IMR-90 (cell line): ENCODE measurements at regions not wholly inside any gene's neighbourhood (a gene's known extent, or its start where the extent isn't known, plus 50 kb on each side); places are given as distances from the start of the nearest gene placed in this dataset.
"Not testable (repeated sequence)": the region's sequence is repeated elsewhere in the genome, so short reads cannot be mapped to it uniquely, and the experiment has no call there.

ENCODE experiments used
- ATAC-seq: fragments of 200-7000 bp; cut with Tn5 transposase; 2 replicates; pipeline ENCODE4 v1.9.1; 2020; ENCODE audit warnings: low read depth, mild to moderate bottlenecking, moderate library complexity
- BruUV-seq: library from RNA; stranded (reverse); fragments of 400-500 nt; replicated peaks from 2 replicates; lab custom pipeline; 2021; lab: Mats Ljungman, UMichigan
- CTCF ChIA-PET: fragments of 300-600 bp; formaldehyde crosslinking; extraction: SDS; loops from one replicate; lab custom pipeline; 2021; ENCODE audit warnings: antibody characterized with exemption; lab: Yijun Ruan, JAX
- POLR2A ChIA-PET: fragments of 300-600 bp; sonication (Branson Sonifier 250); formaldehyde crosslinking; loops from one replicate; lab custom pipeline; 2022; ENCODE audit warnings: antibody characterized with exemption; ENCODE audit not compliant: unreplicated experiment; lab: Charles Lee
- DNase-seq: peaks from one replicate; pipeline ENCODE4 v3.0.0; 2013
- H2AFZ ChIP-seq: replicated peaks from 2 replicates; pipeline ENCODE3; 2013; ENCODE audit warnings: low read length, mild to moderate bottlenecking; ENCODE audit not compliant: poor library complexity
- H2AK5ac ChIP-seq: 2 replicates; pipeline ENCODE4 v1.6.1; 2013; ENCODE audit warnings: low read depth, low read length, inconsistent platforms
- H2AK9ac ChIP-seq: replicated peaks from 2 replicates; pipeline ENCODE3; 2013; ENCODE audit warnings: mild to moderate bottlenecking, low read depth, low read length, moderate library complexity; ENCODE audit not compliant: poor library complexity
- H2BK120ac ChIP-seq: 2 replicates; pipeline ENCODE4 v1.6.1; 2013; ENCODE audit warnings: low read depth, low read length, inconsistent platforms
- H2BK15ac ChIP-seq: 3 replicates; pipeline ENCODE4 v1.6.1; 2013; ENCODE audit warnings: low read depth, low read length, inconsistent platforms
- H2BK20ac ChIP-seq: 2 replicates; pipeline ENCODE4 v1.6.1; 2013; ENCODE audit warnings: low read depth, mild to moderate bottlenecking, inconsistent platforms, low read length, moderate library complexity
- H2BK5ac ChIP-seq: 2 replicates; pipeline ENCODE4 v1.6.1; 2013; ENCODE audit warnings: mild to moderate bottlenecking, low read depth, low read length, inconsistent platforms; ENCODE audit not compliant: poor library complexity, severe bottlenecking
- H3K14ac ChIP-seq: replicated peaks from 2 replicates; pipeline ENCODE4 v1.6.1; 2013; ENCODE audit warnings: low read depth, low read length, inconsistent platforms
- H3K18ac ChIP-seq: 2 replicates; pipeline ENCODE4 v1.6.1; 2013; ENCODE audit warnings: low read depth, low read length, control low read depth
- H3K23ac ChIP-seq: 2 replicates; pipeline ENCODE4 v1.6.1; 2013; ENCODE audit warnings: low read depth, low read length, inconsistent platforms
- H3K27ac ChIP-seq: 2 replicates; pipeline ENCODE4 v1.5.1; 2013; ENCODE audit warnings: mild to moderate bottlenecking, control low read depth, low read length; ENCODE audit not compliant: insufficient read depth
- H3K27me3 ChIP-seq: 2 replicates; pipeline ENCODE4 v1.6.1; 2013; ENCODE audit warnings: low read length; ENCODE audit not compliant: control insufficient read depth, insufficient read depth
- H3K36me3 ChIP-seq: 2 replicates; pipeline ENCODE4 v1.6.1; 2013; ENCODE audit warnings: low read length, mixed read lengths; ENCODE audit not compliant: control insufficient read depth, insufficient read depth
- H3K4ac ChIP-seq: 2 replicates; pipeline ENCODE4 v1.6.1; 2013; ENCODE audit warnings: low read depth, low read length, inconsistent platforms
- H3K4me1 ChIP-seq: 2 replicates; pipeline ENCODE4 v1.6.1; 2013; ENCODE audit warnings: low read length, mixed read lengths; ENCODE audit not compliant: control insufficient read depth, insufficient read depth
- H3K4me2 ChIP-seq: 2 replicates; pipeline ENCODE4 v1.6.1; 2013; ENCODE audit warnings: low read depth, mild to moderate bottlenecking, control low read depth, low read length, moderate library complexity
- H3K4me3 ChIP-seq: 2 replicates; pipeline ENCODE4 v1.5.1; 2013; ENCODE audit warnings: low read depth, mild to moderate bottlenecking, control low read depth, low read length, moderate library complexity; ENCODE audit not compliant: insufficient read depth
- H3K56ac ChIP-seq: 2 replicates; pipeline ENCODE4 v1.6.1; 2013; ENCODE audit warnings: low read length, inconsistent platforms; ENCODE audit not compliant: insufficient read depth; ENCODE audit errors: extremely low read depth
- H3K79me1 ChIP-seq, 2 experiments: 2 replicates each; pipeline ENCODE4 v1.6.1; 2013; ENCODE audit warnings: low read length in 2 of 2, inconsistent platforms in 1 of 2, low read depth in 1 of 2
- H3K9ac ChIP-seq: 2 replicates; pipeline ENCODE4 v1.6.1; 2013; ENCODE audit warnings: low read depth, low read length, control low read depth
- H3K9me1 ChIP-seq: 2 replicates; pipeline ENCODE4 v1.6.1; 2013; ENCODE audit warnings: low read length, inconsistent platforms; ENCODE audit not compliant: insufficient read depth
- H3K9me3 ChIP-seq: 2 replicates; pipeline ENCODE4 v1.6.1; 2013; ENCODE audit warnings: low read length; ENCODE audit not compliant: control insufficient read depth, insufficient read depth
- H4K20me1 ChIP-seq: 2 replicates; pipeline ENCODE4 v1.6.1; 2013; ENCODE audit warnings: low read length, inconsistent platforms; ENCODE audit not compliant: insufficient read depth
- H4K5ac ChIP-seq: 2 replicates; pipeline ENCODE4 v1.6.1; 2013; ENCODE audit warnings: mild to moderate bottlenecking, low read depth, low read length, control low read depth
- H4K8ac ChIP-seq, 2 experiments: 2 replicates each; pipeline ENCODE4 v1.6.1; 2013; ENCODE audit warnings: low read depth in 2 of 2, low read length in 2 of 2, control low read depth in 1 of 2, inconsistent platforms in 1 of 2
- H4K91ac ChIP-seq: 2 replicates; pipeline ENCODE4 v1.6.1; 2013; ENCODE audit warnings: low read depth, low read length, inconsistent platforms; ENCODE audit not compliant: insufficient read depth
- WGBS, 2 experiments: methylation state at CpG; one replicate each; pipeline versions ENCODE4 v1.1.5 to v1.1.7; 2013; ENCODE audit warnings: missing lambda C conversion rate in 2 of 2; ENCODE audit not compliant: insufficient read length in 1 of 2; ENCODE audit errors: extremely low coverage in 2 of 2; 5-methylcytosine and 5-hydroxymethylcytosine counted together
- dilution Hi-C: fragments of 300-500 bp; cut with HindIII; formaldehyde crosslinking; loops from one replicate; pipeline ENCODE4 v1.14.3; 2018; ENCODE audit warnings: low sequenced_read_pairs; ENCODE audit not compliant: unreplicated experiment
- in situ Hi-C: fragments of 300-500 bp; cut with MboI; formaldehyde crosslinking; loops from 3 replicates; pipeline ENCODE4 v1.14.3; 2019; ENCODE audit warnings: low sequenced_read_pairs, inconsistent platforms, mixed read lengths
- intact Hi-C: fragments of 100-400 bp; cut with micrococcal nuclease; formaldehyde crosslinking; loops from 2 replicates; pipeline ENCODE4 v1.10.0; 2022

- POLR2A ChIA-PET, result not testable (repeated sequence)
Measured at GRCh38 chr12:34220079-34220478, 197.8 kb downstream of the ALG10 start.

More at GRCh38 chr12:34220079-34220478, 197.8 kb downstream of the ALG10 start:
- dilution Hi-C loops, H3K23ac ChIP-seq, ATAC-seq, H4K8ac ChIP-seq, H2AFZ ChIP-seq, H2BK120ac ChIP-seq, H2AK5ac ChIP-seq, DNase-seq, H2AK9ac ChIP-seq, H3K4me3 ChIP-seq, H3K9ac ChIP-seq, H3K27me3 ChIP-seq, H3K9me1 ChIP-seq, H2BK15ac ChIP-seq, H3K36me3 ChIP-seq, H4K20me1 ChIP-seq, H3K4me1 ChIP-seq, H4K91ac ChIP-seq, H4K5ac ChIP-seq, H3K27ac ChIP-seq, H2BK5ac ChIP-seq, in situ Hi-C loops, H3K79me1 ChIP-seq, H3K14ac ChIP-seq, BruUV-seq, H3K18ac ChIP-seq, H2BK20ac ChIP-seq, H3K56ac ChIP-seq, CTCF ChIA-PET, intact Hi-C loops, H3K4me2 ChIP-seq, H3K4ac ChIP-seq: not testable (repeated sequence)
- peaks cover 18% of the 10 kb centered on the region for H3K9me3 ChIP-seq
- WGBS, 2 experiments, result no CpG with 5 or more reads among the region's 13 CpGs
